K562 (cell line): ENCODE measurements at regions not wholly inside any gene's neighbourhood (a gene's known extent, or its start where the extent isn't known, plus 50 kb on each side); places are given as distances from the start of the nearest gene placed in this dataset.

ENCODE experiments used
- ATAC-seq: fragments of 200-7000 bp; cut with Tn5 transposase; 3 replicates; pipeline ENCODE4 v1.9.1; 2020; ENCODE audit warnings: moderate library complexity
- BruUV-seq: library from RNA; stranded (reverse); fragments of 400-500 nt; replicated peaks from 2 replicates; lab custom pipeline; 2021; lab: Mats Ljungman, UMichigan
- CTCF ChIA-PET: fragments of 300-600 bp; formaldehyde crosslinking; extraction: SDS; loops from one replicate; lab custom pipeline; 2021; ENCODE audit warnings: low intra/inter-chr PET ratio; lab: Yijun Ruan, JAX
- POLR2A ChIA-PET: fragments of 300-600, 350-650 bp; sonication (Branson Sonifier 250); formaldehyde crosslinking; extraction: SDS; loops from one replicate; lab custom pipeline; 2021; ENCODE audit warnings: antibody characterized with exemption, inconsistent platforms; lab: Yijun Ruan, JAX
- DNase-seq, 4 experiments: peaks; one replicate each; pipeline versions ENCODE4 v3.0.0 to v3.0.0-alpha.2; 2011 to 2018; ENCODE audit warnings: low spot score in 3 of 4, mixed read lengths in 3 of 4; ENCODE audit errors: extremely low read depth in 1 of 4
- FAIRE-seq: peaks from 2 replicates; lab custom pipeline; 2011; peaks lifted over from hg19 to GRCh38; lab: Jason Lieb, UNC
- H2AFZ ChIP-seq: 2 replicates; pipeline ENCODE4 v1.6.0; 2011; ENCODE audit warnings: low read depth, low read length, control low read depth, inconsistent platforms
- H3K27ac ChIP-seq: fragments of 200-600 bp; 3 replicates; pipeline ENCODE4 v1.8.0; 2011; ENCODE audit warnings: low read depth, mild to moderate bottlenecking, control low read depth, inconsistent platforms, low read length, moderate library complexity, mixed read lengths; ENCODE audit errors: extremely low read depth
- H3K27me3 ChIP-seq, 2 experiments: fragments of 300-600 bp in 1 of 2; 2 replicates in 1 of 2; 3 replicates in 1 of 2; pipeline versions ENCODE4 v1.6.0 to v1.8.0; 2011; ENCODE audit warnings: inconsistent platforms in 2 of 2, low read length in 2 of 2, mild to moderate bottlenecking in 1 of 2, mixed read lengths in 1 of 2, moderate library complexity in 1 of 2; ENCODE audit not compliant: control insufficient read depth in 2 of 2, insufficient read depth in 2 of 2
- H3K36me3 ChIP-seq: fragments of 300-600 bp; 3 replicates; pipeline ENCODE4 v1.8.0; 2011; ENCODE audit warnings: mild to moderate bottlenecking, low read length, inconsistent platforms; ENCODE audit not compliant: control insufficient read depth, insufficient read depth
- H3K4me1 ChIP-seq, 2 experiments: fragments of 200-600 bp in 1 of 2; replicated peaks in 1 of 2; 2 replicates in 1 of 2; 3 replicates in 1 of 2; pipeline versions ENCODE4 v1.5.1 to v1.8.0; 2011; ENCODE audit warnings: inconsistent platforms in 2 of 2, low read length in 2 of 2, mild to moderate bottlenecking in 1 of 2, mixed read lengths in 1 of 2, moderate library complexity in 1 of 2; ENCODE audit not compliant: control insufficient read depth in 2 of 2, insufficient read depth in 2 of 2
- H3K4me2 ChIP-seq: 2 replicates; pipeline ENCODE4 v1.6.1; 2011; ENCODE audit warnings: low read length, control low read depth, inconsistent platforms, mixed read lengths; ENCODE audit not compliant: insufficient read depth
- H3K4me3 ChIP-seq: fragments of 200-600 bp; sonication (generic), shearing (Covaris generic); 2 replicates; pipeline ENCODE4 v1.5.1; 2016; ENCODE audit warnings: control low read depth, inconsistent platforms
- H3K79me2 ChIP-seq: fragments of 200-600 bp; 3 replicates; pipeline ENCODE4 v1.8.0; 2011; ENCODE audit warnings: low read length, inconsistent platforms; ENCODE audit not compliant: control insufficient read depth, insufficient read depth
- H3K9ac ChIP-seq, 2 experiments: 2 replicates each; pipeline versions ENCODE4 v1.6.0 to v1.6.1; 2011; ENCODE audit warnings: low read depth in 2 of 2, low read length in 2 of 2, control low read depth in 1 of 2, inconsistent platforms in 1 of 2, mild to moderate bottlenecking in 1 of 2, mixed read lengths in 1 of 2; ENCODE audit not compliant: insufficient read depth in 1 of 2
- H3K9me1 ChIP-seq: one replicate; pipeline ENCODE4 v1.6.0; 2011; ENCODE audit warnings: inconsistent platforms, mild to moderate bottlenecking, low read length, moderate library complexity; ENCODE audit not compliant: control insufficient read depth, insufficient read depth
- H3K9me3 ChIP-seq: replicated peaks from 2 replicates; pipeline ENCODE4 v1.5.1; 2011; ENCODE audit warnings: low read depth, low read length, inconsistent platforms; ENCODE audit not compliant: control insufficient read depth, insufficient read depth
- H4K20me1 ChIP-seq: replicated peaks from 2 replicates; pipeline ENCODE4 v1.6.1; 2011; ENCODE audit warnings: low read length, inconsistent platforms, mixed read lengths; ENCODE audit not compliant: control insufficient read depth, insufficient read depth
- CBFA2T3 ChIP-seq: fragments of 450-650 bp; IDR thresholded peaks from 2 replicates; pipeline ENCODE4 v1.6.1; 2017
- CCNT2 ChIP-seq: IDR thresholded peaks from 2 replicates; pipeline ENCODE4 v1.6.1; 2011; ENCODE audit warnings: borderline replicate concordance, low read depth, mild to moderate bottlenecking, moderate library complexity, mixed read lengths, low read length; ENCODE audit not compliant: insufficient read length; ENCODE audit errors: extremely low read depth
- FUS ChIP-seq: fragments of 200-400 bp; formaldehyde crosslinking; optimal IDR thresholded peaks from 2 replicates; pipeline ENCODE3; 2017; ENCODE audit warnings: low read depth, low read length
- GABPB1 ChIP-seq: sonication (generic); formaldehyde crosslinking; IDR thresholded peaks from 2 replicates; pipeline ENCODE4 v1.8.0; 2022; ENCODE audit warnings: mild to moderate bottlenecking, missing genetic modification reagents
- POLR2G ChIP-seq: fragments of 200-400 bp; formaldehyde crosslinking; IDR thresholded peaks from 2 replicates; pipeline ENCODE4 v1.6.1; 2017; ENCODE audit warnings: low read depth, mild to moderate bottlenecking, antibody characterized with exemption, low read length, moderate library complexity
- TOE1 ChIP-seq, 2 experiments: fragments of 450-650 bp in 1 of 2; sonication (generic) in 1 of 2; formaldehyde crosslinking in 1 of 2; IDR thresholded peaks; 2 replicates each; pipeline versions ENCODE4 v1.7.1 to v1.8.0; 2016 to 2022; ENCODE audit warnings: borderline replicate concordance in 2 of 2, mild to moderate bottlenecking in 2 of 2, antibody characterized with exemption in 1 of 2, inconsistent platforms in 1 of 2, low read depth in 1 of 2, missing genetic modification reagents in 1 of 2, moderate library complexity in 1 of 2
- ZNF780A ChIP-seq: fragments of 250-450 bp; sonication (Bioruptor Pico); IDR thresholded peaks from 2 replicates; pipeline ENCODE4 v1.5.0; 2021; ENCODE audit warnings: mild to moderate bottlenecking
- WGBS: fragments of 100-300 bp; shearing (Covaris generic); methylation state at CpG from one replicate; pipeline ENCODE4 v1.1.6; 2016; ENCODE audit warnings: low coverage, mixed read lengths; ENCODE audit not compliant: insufficient coverage; ENCODE audit errors: missing lambda C conversion rate; 5-methylcytosine and 5-hydroxymethylcytosine counted together
- in situ Hi-C: fragments of 300-500 bp; cut with MboI; formaldehyde crosslinking; loops from 4 replicates; pipeline ENCODE4 v1.15.0; 2018; ENCODE audit warnings: inconsistent platforms, mixed read lengths
- intact Hi-C: fragments of 100-400 bp; cut with micrococcal nuclease; formaldehyde crosslinking; loops from 2 replicates; pipeline ENCODE4 v1.14.2; 2022

- Histone ChIP-seq H3K4me3 (no peak overlapping the region), H3K4me2 (no peak overlapping the region), H3K4me1 (no peaks in the 10 kb centered on the region), H3K27me3 (no peaks in the 10 kb centered on the region), H3K36me3 (no peaks in the 10 kb centered on the region), H3K79me2 (no peaks in the 10 kb centered on the region), H2AFZ (no peak overlapping the region), H3K27ac (no peak overlapping the region), H3K9ac (no peak overlapping the region), H4K20me1 (no peaks in the 10 kb centered on the region), H3K9me1 (no peaks in the 10 kb centered on the region), H3K9me3 (no peaks in the 10 kb centered on the region)
- in situ Hi-C loops (no loop called here), intact Hi-C loops (no loop called here)
- ATAC-seq (no peak), DNase-seq (no peak), FAIRE-seq (no peak)
- no peak for TF ChIP-seq CBFA2T3
- POLR2A ChIA-PET: no interaction called here
- CTCF ChIA-PET: no interaction called here
- BruUV-seq: no TSS peak
- under 1% methylated on average over 8 of the region's 8 CpGs for WGBS
These were observed 240.0 kb downstream of the NXPE2 start for GRCh38 chr11:114918286-114918685.

- ChIA-PET POLR2A (no interaction called here), CTCF (no interaction called here)
- H2AFZ ChIP-seq: no peak overlapping the region
- no peak overlapping the region for H3K27ac ChIP-seq
- DNase-seq: no peak
- intact Hi-C loops (no loop called here), in situ Hi-C loops (no loop called here)
- no TSS peak for BruUV-seq
- H4K20me1 ChIP-seq: no peaks in the 10 kb centered on the region
- ATAC-seq: no peak
- no peak overlapping the region for H3K4me2 ChIP-seq
- H3K79me2 ChIP-seq: no peaks in the 10 kb centered on the region
- H3K36me3 ChIP-seq: no peaks in the 10 kb centered on the region
- no peak for TF ChIP-seq FUS
- no peak for TF ChIP-seq CCNT2
- TF ChIP-seq GABPB1 (CRISPR knock-in tag): no peak
- no peak for TF ChIP-seq ZNF780A (CRISPR knock-in tag)
- TF ChIP-seq TOE1 (IDR thresholded peaks at IDR 0.05; ENCODE audit: borderline replicate concordance): no peak
- TF ChIP-seq TOE1 (CRISPR knock-in tag; IDR thresholded peaks at IDR 0.05; ENCODE audit: borderline replicate concordance, low read depth): no peak
- TF ChIP-seq POLR2G: no peak
- H3K9me1 ChIP-seq: no peaks in the 10 kb centered on the region
- H3K4me3 ChIP-seq: no peak overlapping the region
- no peak overlapping the region for H3K9ac ChIP-seq
- WGBS: 5% methylated on average over 2 of the region's 2 CpGs
- no peaks in the 10 kb centered on the region for H3K4me1 ChIP-seq
- no peaks in the 10 kb centered on the region for H3K27me3 ChIP-seq
- no peaks in the 10 kb centered on the region for H3K9me3 ChIP-seq
- no peak for FAIRE-seq
These were observed 243.4 kb downstream of the NXPE2 start for GRCh38 chr11:114921697-114922096.
